Left cardiac atrium (tissue), 4 donors: ENCODE measurements at regions not wholly inside any gene's neighbourhood (a gene's known extent, or its start where the extent isn't known, plus 50 kb on each side); places are given as distances from the start of the nearest gene placed in this dataset.

Experiments
- ATAC-seq, 2 donors: fragments of 200-7000 bp; cut with Tn5 transposase; one replicate each; pipeline ENCODE4 v1.9.1; 2020; ENCODE audit warnings: mild to moderate bottlenecking in 2 of 2, moderate library complexity in 2 of 2
- DNase-seq: peaks from one replicate; pipeline ENCODE4 v3.0.0-alpha.2; 2020
- intact Hi-C, 2 donors: fragments of 100-400 bp; cut with DNase I; formaldehyde crosslinking; loops; one replicate each; pipeline versions ENCODE4 v1.14.1 to v1.15.1; 2022 to 2023
- donor health status: DM: no; HTN: yes; CAD: no.
- donor health status: DM: no; HTN: yes; CAD: no; lungs with severe emphysema.
- donor health status: DM: yes; HTN: yes; CAD: no.
- donor health status: Dilated cardiomyopathy.

DNA sequence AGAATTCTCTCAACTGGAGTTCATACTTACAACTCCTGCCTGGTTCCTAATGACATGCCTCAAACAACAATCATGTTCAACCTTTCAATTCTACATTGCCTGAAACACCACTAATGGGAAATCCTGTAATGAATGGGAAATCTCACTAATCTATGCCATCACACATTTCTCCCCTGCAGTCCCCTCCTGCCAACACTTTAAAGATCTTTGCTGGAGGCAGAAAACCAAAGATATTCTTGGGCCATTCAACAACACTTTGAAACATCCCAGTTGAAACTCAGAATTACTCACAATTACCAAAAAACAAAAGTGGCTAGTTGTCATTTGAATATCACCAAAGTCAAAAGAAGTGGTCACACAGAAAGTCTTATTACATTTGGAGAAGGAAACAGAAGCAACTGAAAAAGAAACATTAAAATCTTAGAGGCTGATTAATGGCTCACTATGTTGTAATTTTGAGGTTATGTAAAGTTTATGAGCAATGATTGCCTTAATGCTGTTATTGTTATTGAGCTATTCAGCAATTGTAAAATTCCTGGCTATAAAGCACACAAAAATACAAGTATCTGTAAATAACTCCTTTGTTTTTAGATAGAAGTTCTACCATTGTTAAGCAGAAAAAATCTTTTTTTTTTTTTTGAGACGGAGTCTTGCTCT, 313.4 kb upstream of the SLC30A5 start:
- intact Hi-C loops, result no loop called here
- no peak for ATAC-seq

DNA sequence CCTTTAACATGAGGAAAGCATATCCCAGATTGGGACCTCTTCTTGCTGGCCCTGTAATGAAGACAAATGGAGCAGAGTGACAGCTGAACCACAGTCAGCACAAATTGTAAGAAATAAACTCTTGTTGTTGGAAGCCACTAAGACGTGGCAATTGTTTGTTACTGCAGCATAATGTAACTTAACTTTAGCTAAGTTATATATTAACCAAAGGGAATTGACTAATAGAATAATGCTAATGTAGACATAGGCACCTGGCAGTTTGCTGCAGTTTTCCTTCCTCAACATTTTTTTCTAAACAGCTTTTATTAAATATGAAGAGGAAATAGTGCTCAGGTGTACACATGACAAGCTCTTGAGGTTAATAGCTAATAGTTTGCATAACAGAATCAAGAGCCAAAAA, 300.7 kb upstream of the SLC30A5 start:
- intact Hi-C loops, result loop anchor here in 1 of 2 donors (10.0 kb wide), 1 partner anchor 172 kb away; no protein-coding TSS in a partner anchor
- DNase-seq, result no peak
- no peak for ATAC-seq

More for the DNA sequence above, 313.4 kb upstream of the SLC30A5 start:
- DNase-seq, result no peak

DNA sequence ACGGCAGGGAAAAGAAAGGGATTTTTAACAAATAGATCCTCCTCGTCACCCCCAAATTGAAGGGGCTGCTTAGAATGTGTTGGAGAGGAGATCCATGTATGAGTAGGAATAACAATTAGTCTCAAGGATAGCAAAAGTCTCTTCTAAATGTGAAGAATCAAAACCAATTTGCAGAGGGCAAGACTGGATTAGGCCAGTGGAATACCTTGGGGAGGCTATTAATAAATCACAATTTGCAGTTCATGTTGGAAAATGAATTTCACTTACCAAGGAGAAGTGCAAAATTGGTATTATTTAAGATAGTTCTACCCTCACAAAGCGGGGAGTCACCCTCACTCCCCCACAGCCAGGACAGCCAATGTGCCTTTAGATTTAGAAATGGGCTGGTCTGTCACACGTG, 299.8 kb upstream of the SLC30A5 start:
- intact Hi-C loops, result loop anchor here in 1 of 2 donors (10.0 kb wide), 1 partner anchor 171 kb away; no protein-coding TSS in a partner anchor
- ATAC-seq (no peak), DNase-seq (no peak)

DNA sequence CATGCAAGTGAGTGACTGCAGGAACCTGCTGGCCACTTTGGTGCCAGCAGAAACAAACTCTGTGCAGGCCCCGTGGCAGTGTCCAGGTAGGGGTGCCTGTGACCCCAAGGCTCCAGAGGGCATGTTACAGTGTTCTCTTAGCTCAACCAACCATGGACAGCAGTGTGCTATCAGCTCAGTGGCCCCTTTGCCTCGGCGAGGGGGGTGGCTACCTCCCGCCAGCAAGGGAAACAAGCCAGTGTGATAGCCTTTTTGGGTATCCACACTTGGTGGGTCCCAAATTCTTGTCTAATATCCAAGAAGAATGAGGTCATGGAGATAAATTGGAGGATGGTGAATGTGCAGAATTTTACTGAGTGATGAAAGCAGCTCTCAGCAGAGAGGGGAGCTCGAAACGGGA, 298.6 kb upstream of the SLC30A5 start:
- intact Hi-C loops, result loop anchor here in 1 of 2 donors (10.0 kb wide), 1 partner anchor 170 kb away; no protein-coding TSS in a partner anchor
- DNase-seq (peak; percentile 22), ATAC-seq (peak; percentile 25 to 91)

DNA sequence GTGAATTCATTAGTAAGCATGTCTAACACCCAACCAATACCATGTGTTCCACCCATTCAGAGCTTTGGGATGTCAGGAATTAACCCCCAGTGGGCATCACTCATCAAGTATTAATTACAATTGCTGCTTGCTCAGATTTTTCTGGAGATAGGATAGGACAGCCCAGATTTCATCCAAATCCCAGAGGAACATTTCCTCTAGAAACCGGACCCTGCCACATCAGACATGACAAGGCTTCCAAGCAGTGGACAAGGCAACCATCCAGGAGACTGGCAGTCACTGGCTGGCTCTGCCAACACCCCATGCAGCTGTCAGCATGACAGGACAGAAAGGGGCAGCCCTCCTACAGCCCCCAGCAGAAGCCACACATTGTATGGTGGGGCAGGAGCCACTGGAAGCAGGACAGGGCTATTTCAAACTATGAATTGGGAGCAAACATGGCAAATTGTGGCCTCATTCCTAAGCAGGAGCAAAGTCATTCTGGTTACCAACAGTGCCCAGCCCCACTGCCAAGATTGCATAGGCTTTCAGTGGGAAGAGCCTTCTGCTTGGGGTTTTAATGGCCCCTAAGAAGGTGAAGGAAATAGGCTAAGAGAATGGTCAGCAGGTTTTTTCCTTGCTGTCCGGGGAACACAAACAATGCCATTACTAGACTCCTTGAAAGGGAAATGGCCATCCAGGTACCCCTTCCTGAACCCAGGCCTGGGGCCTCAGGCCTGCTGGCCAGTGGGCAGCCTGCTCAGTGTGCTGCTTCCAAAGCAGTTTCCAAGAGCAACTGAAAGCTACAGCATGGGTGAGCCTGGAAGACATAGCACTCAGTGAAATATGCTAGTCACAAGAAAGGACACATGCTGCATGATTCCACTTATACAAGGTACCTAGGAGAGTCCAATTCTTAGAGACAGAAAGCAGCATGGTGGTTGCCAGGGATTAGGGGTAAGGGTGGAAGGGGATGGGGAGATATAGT, 294.7 kb upstream of the SLC30A5 start:
- intact Hi-C loops, result loop anchor here in 1 of 2 donors (10.0 kb wide), 1 partner anchor 166 kb away; no protein-coding TSS in a partner anchor
- ATAC-seq (no peak), DNase-seq (no peak)

DNA sequence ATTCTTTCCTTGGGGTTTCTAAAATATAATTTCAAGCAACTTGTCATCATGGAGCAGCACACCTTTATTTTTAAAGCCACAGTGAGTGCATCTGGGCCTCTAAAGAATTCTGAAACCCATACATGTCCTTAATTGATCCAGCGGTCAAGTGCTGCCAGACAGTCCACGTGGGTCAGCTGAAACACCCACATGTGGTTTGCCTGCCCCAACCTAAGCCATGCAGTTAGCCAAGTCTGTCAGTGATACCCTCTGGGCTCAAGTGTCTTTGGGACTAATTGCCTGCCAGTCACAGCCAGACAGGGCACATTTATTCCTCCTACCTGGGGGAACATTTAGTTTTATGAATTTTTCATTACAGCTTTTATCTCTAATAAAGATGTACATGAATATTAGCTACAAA, 291.4 kb upstream of the SLC30A5 start:
- ATAC-seq (no peak), DNase-seq (no peak)
- intact Hi-C loops, result no loop called here

DNA sequence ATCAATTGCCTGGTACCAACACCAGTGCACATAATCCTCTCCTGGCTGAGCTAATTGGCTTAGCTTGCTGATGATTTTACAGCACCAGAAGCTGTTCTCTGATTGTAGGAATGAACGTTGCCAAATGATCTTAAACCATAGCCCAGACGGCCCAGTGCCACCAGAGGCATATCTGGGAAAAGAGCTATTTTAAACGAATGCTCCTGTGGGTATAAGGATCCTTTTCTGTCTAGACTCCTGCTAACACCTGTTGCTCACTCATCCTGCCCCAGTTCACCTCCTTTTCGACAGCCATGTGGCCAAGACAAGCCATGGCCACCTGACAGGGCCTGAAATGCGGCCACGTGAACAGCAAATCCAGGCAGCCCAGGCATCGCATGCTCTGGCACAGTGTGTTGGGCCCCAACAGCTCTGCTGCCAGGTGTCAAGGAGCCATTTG, 289.9 kb upstream of the SLC30A5 start:
- intact Hi-C loops, result no loop called here
- DNase-seq (no peak), ATAC-seq (peak in 1 of 2 donors; percentile 15)

DNA sequence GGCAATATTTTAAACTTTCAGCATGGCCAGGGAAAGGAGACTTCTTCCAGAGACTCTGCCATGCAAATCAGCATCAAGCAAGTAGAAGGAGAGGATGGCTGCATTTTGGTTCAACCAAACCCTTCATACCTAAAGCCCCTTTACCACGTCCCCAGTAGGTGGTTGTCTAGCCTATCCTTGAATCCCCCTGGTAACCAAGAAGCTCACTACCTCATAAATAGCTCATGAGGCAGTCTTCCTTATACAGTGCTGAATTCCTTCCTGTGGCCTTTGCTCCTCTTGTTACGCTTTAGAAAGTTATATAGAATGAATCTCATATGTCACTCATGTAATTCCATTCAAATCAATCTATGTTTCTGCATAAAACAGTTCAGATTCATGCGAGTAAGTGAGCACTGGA, 289.5 kb upstream of the SLC30A5 start:
- DNase-seq, result no peak
- intact Hi-C loops, result no loop called here
- no peak for ATAC-seq

DNA sequence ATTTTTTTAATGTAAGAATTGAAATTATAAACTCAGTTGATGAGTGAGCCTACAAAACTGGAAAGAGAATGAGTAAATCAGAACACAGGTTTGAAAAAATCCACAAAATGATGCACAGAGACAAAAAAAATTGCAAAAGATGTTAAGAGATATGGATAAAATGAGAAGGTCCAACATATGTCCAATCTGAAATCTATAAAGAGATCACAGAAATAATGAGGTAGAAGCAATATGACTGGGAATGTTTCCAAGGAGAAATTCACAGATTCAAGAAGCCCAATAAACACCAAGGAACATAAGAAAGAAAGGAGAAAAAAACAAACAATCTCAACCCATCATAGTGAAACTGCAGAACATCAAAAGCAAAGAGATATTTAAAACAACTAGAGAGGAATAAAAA, 288.4 kb upstream of the SLC30A5 start:
- ATAC-seq (no peak), DNase-seq (no peak)
- intact Hi-C loops, result no loop called here

DNA sequence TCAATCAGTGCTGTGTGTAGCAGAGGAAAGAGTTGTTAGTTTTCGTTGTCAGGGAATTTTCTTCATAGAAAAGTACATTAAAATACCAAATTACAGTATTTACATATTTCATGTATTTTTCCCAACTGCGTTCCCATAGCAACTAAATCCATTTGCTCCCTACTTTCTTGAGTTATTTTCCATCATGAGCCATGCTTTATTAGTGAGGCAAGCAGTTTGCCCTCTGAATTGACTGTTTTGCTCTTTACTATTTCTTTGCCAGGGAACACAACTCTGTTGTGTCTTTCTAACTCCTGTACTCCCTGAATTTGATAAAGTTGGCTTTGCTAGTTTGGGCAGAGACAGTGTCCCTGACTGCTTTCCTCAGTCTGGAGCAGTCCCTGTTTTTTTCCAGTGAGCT, 276.2 kb upstream of the SLC30A5 start:
- DNase-seq, result no peak
- ATAC-seq, result no peak

DNA sequence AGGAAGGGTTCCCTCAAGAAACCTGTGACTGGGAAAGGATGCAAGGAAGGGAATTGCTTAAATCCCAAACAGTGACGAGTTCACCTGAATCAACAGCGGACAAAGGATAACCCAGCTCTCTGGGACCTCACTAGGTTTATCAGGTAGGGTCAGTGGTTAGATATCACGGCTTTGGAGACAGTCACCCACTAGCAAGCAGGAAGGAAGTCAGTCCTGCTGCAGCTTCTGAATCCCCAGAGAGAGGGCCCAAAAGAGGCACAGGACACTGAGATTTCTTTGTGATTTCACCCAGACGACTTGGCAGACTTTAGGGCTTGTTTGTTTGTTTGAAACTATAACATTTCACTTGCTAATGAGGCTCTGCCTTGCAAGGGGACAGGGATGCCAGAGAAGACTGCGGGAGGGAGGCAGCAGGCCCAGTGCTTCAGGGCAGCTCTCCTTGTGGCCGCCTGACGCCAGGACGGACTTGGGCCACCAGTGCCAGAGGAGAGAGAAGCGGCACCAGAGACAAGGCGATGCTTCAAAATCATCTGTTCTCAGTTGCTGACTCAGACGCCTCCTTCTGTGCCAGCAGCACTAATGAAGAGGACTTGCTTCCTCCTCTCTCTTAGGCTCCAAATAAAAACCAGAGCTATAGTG, 275.6 kb upstream of the SLC30A5 start:
- DNase-seq, result no peak
- no peak for ATAC-seq
- intact Hi-C loops, result no loop called here

More for the DNA sequence above, 276.2 kb upstream of the SLC30A5 start:
- intact Hi-C loops, result no loop called here

DNA sequence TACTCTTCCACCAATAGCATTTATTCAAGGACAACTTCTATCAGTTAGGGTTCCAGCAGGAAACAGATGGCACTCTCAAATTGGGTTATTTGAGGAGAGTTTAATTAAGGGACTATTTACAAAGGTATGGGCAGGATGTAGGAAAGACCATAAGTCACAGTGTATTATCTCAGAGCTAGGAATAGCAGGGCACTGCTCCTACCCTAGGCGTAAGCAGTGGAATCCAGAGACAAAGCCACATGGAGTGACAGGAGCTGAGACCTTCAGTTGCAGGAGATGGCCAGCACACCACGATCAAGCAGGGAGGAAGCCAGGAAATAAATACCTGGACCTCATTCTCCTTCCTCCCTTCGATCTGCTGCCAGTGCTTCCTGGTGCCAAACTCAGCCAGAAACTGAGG, 274.9 kb upstream of the SLC30A5 start:
- DNase-seq (no peak), ATAC-seq (no peak)
- intact Hi-C loops, result no loop called here

DNA sequence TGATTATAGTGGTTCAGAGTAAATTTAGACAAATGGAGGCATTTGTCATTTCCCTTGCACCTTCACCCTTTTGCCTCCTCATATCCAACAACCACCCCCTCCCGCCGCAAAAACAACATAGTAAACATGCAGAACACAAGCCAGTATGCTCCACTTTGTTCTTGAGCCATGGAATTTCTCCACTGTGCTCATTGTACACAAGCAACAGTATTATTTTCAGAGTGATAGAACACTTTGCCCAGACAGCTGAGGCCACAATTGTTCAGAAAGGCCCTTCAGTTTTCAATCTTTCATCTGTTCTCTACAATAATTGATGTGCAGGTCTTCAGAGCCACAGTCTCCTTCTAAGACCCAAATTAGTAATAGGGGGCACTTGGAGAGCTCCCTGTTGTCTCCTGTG, 272.8 kb upstream of the SLC30A5 start:
- intact Hi-C loops, result no loop called here
- ATAC-seq (no peak), DNase-seq (no peak)

DNA sequence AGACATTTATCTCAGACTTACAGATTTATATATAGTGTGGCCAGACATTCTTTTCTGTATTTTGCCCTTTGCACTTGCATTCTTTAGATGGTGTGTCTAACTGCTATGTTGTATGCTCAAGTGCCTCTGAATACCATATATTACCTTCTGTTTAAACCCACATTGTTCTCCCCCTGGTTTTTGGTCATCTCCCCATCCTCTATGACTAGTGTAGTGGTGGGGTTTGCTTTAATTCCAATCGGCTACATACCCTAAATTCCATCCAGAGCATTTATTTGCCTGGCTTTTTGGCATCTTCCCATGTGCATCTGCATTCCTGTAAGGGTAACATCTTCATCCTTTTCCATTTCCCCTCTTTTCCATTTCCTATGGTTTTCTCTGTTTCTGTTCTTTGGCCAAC, 271.0 kb upstream of the SLC30A5 start:
- intact Hi-C loops, result no loop called here
- DNase-seq (no peak), ATAC-seq (no peak)

DNA sequence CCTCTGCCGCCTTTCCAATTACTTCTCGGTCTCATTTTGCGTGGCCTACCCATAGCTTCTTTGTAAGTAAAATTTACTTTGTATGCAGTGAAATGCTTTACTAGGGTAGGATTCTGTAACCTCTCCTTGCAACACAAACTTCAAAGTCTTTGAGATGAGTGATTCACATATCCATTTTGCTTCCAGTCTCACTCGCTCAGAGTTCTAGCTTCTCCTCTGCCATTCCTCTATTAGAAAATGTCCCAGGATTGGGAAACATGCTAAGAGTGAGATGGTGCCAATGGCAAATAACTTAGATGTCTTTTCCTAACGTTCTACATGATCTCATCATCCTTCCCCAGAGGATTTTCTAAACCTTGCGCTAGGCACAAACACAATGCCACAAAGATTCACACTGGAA, 270.5 kb upstream of the SLC30A5 start:
- DNase-seq (no peak), ATAC-seq (no peak)
- intact Hi-C loops, result no loop called here

DNA sequence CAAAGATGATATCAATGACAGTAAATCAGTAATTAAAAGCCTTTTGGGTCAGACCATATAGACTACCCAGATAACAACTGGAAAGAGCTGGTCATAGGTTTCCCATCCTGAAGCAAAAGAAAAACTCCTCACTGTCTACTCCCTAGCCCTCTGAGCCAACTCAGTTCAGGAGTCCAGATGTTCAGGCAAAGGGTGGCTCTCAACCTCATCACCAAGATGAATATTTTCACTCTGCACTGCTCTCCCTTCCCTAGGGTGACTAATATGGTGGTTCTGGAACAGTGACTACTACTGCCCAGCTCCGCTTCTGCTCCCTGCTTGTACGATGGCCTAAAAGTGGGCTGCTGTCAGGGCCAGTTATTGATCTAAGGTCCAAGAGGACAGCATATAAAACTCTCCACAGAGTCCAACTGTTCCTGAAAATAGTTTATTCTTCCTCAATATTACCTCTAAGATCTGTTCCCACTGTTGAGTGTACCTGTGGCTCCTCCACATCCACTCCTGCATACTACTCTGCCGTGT, 263.4 kb upstream of the SLC30A5 start:
- ATAC-seq (no peak), DNase-seq (no peak)
- intact Hi-C loops, result no loop called here

DNA sequence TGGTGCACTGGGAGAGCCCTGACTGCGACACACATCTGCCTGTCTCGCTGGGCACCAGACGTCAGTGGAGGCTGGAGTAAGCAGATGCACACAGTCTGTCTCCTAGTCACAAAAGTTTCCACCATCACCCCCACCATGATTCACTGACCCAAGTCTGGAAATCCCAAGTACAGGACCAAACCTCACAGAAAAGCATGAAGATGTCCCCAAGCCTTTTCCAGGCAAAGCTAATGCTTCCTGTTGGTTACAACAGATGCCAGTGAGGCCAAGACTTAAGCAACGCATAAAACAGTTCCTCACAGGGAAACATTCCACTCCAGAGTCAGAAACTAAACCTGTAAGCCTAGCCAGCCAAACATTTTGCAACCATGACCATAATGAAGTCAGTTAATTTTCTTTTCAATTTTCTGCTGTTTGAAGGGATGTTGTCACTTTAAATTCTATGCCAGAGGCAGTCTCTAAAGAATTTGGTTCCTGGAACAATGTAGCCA, 259.3 kb upstream of the SLC30A5 start:
- no peak for DNase-seq
- intact Hi-C loops, result no loop called here
- peak in 1 of 2 donors; percentile 27 for ATAC-seq

DNA sequence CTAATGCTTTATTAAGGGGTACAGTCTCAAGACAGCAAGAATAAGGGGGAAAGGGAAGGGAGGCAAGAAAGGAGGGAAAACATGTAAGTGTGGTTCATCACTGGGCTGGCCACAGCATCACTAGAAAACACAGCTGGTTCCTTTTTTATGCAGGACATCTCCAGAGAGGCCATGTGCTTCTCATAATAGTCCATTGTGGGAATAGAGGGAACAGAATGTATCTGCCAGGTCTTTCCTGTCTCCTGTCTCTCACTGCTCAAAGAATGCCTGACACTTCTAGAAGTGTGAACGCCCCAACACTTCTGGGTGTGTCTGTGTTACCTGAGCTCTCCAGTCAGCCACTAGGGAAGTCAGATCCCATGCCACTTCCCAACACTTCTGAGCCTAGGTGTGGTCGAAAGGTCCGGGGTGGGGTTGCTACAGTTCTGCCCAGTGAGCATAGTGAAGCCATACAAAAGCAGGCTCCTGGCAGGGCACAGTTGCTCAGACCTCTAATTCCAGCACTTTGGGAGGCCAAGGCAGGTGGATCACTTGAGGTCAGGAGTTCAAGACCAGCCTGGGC, 255.6 kb upstream of the SLC30A5 start:
- intact Hi-C loops, result no loop called here
- ATAC-seq (no peak), DNase-seq (no peak)

DNA sequence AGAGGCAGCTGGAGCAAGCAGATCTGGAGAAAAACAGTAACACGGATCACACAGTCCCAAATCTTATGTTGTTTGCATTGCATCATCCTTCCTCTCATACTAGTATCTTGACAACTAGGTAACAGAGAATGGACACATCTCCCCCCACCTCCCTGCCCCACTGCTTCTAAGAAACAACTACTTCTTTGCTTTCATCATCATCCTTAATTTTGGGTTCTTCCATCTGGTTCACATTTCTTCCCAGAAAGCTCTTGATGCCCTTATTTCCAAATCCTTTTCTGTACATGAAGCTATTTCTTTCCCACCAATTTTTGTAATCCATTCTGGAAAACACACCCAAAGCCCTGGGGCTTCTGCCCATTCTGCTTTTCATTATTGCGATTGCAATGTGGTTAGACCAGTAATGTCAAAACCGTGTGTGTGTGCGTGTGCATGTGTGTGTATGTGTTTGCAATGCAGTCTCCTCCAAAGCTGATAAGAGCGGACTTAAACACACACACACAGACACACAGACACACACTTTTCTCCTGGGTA, 254.7 kb upstream of the SLC30A5 start:
- DNase-seq (no peak), ATAC-seq (no peak)
- intact Hi-C loops, result no loop called here
